Pons (tissue), 1 donor: ENCODE measurements at regions not wholly inside any gene's neighbourhood (a gene's known extent, or its start where the extent isn't known, plus 50 kb on each side); places are given as distances from the start of the nearest gene placed in this dataset.

ENCODE experiments used
- DNase-seq: peaks from one replicate; pipeline ENCODE4 v3.0.0-alpha.2; 2016; ENCODE audit warnings: low spot score

DNA sequence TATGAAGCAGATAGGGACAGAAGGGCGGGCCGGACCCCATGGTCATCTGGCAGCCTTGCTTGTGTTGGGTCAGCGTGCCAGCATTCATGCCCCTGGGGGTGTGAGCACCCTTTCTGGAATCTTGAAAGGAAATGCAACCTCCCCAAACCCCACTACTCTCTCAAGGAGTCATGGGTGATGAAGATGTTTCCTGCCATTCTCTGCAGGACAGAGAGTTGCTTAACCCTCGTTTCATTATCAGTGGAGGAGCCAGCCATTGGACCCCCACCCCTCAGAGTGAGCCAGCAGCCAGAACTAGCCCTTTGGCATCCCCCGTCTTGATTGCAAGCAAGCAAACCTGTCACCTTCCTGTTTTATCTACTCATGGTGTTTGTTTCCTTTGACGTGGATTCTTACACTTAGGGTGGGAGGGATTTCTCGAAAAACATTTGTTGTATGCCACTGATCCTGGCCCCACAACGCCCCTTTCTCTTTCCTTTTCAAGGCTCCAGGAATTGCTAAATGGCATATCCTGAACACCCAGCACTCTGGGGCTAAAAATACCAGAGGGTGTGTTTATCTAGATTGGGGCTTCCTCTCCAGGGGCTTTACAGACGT is 258.3 kb downstream of the ETS1 start:
- DNase-seq = no peak

DNA sequence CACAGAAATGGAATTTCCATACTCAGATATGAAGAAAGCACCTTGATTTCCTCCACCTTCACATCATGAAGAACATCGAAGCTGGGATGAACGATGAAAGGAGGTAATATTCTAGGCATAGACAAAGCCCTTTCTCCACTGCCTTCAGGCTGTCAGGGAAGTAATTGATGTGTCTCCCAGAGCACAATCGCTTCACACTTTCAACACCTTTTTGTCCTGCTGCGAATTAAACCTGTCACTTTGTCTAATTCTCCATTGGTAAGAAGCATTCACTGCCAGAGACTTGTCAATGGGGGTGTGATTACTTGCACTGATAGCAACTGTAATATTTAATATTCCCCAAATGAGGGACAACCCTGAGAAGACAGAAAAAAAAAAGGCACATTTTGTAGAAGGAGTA is 260.1 kb downstream of the ETS1 start:
- no peak for DNase-seq

DNA sequence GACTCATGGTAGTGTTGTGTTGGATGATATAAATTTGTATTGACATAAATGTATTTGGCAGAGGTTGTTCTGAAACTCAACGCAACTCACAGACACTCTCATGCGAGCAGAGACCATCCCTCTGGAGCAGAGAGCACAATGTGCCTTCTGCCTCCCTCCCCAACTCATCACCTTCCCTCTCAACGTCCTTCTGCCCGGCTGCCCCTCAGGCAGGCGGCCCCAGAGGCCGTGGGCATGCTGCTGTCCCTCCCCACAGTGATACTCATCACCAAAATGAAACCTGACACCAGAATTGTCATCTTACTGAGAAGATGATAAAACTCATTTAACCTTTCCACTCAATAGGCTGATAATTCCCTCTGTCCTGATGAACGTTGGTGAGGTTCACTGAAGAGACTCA is 260.6 kb downstream of the ETS1 start:
- DNase-seq = no peak

DNA sequence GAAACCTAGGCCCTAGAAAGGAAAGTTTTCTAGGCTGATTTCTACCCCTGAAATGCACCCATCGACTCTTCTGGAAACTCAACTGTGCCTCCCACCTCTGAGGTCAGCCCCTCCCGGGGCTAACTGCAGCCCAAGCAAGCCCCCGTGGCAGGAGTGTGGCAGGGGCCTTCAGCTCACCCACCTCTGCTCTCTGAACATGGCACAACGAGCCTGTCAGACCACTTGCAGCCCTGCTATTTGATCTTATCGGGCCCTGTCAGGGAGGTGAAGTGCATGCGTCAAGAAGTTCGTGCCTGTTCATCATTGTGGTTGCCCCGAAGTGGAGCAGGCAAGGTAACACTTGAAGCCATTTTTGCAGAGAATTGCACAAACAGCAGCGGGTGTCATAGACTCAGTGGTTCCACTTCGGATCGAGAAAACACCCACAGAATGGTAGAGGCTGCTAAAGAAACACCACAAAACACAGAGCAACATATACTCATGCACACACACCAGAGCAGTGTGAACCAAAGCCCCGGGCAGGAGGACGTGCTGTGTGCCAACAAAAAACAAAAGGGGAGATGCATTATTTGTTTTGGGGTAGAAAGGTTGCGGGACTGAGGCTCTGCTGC is 262.7 kb downstream of the ETS1 start:
- DNase-seq = no peak

DNA sequence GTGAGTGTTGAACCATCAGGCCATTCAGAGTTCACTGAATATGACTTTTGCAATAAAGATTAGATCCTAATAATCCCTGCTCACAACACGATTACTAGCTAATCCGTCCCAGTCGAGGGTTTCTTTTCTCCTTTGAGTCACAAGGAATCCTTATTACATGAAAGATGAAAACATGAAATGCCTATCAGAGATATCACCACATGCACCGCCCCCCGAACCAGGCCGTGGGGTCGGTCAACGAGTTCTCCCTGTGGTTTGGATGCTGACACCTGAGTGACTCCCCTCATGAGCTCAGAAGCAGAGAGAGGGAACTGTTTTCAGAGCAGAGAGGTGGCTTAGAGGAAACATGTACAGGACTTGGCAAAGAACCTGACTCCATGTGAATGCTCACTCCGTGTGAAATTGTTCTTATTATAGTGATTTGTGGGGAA is 263.3 kb downstream of the ETS1 start:
- DNase-seq = no peak

DNA sequence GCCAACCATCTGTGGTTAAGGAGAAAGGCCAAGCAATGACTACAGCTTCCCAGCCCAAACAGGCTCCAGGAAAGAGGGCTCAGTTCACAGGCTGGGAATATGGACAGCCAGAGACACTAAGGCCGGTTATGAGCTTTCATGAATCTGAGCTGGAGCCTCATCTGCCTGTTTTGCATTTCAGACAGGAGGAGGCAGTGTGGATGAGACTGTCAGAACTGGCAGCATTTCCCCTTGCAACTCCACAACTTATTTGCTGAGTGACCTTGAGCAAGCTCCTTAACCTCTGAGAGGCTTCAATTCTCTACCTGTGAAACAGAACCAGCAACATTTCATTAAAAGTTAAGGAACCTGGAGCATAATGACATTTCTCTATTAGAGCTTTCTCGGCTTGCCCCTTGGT is 264.0 kb downstream of the ETS1 start:
- peak; percentile 17 for DNase-seq

DNA sequence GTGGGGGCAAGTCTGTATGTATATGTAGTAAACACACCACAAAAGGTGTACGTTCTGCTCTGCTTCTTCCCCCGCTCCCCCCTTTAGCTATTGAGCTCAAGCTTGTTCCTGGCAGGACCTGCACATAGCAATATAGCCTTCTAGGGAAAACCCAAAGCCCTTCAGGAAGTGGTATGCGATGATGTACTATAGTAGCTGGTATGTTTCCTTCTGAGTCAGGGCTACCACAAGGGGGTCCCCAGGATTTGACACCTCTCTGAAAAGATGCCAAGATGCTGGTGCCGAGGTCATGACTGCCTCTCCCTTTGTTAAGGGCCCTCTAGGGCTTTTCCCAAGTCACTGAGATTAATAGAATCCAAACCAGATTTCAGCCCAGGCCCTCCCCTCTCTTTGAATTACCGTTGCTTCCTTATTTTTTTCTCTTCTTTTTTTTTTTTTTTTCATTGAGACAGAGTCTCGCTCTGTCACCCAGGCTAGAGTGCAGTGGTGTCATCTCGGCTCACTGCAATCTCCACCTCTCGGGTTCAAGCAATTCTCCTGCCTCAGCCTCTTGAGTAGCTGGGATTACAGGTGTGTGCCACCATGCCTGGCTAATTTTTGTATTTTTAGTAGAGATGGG is 268.4 kb downstream of the ETS1 start:
- DNase-seq = no peak

DNA sequence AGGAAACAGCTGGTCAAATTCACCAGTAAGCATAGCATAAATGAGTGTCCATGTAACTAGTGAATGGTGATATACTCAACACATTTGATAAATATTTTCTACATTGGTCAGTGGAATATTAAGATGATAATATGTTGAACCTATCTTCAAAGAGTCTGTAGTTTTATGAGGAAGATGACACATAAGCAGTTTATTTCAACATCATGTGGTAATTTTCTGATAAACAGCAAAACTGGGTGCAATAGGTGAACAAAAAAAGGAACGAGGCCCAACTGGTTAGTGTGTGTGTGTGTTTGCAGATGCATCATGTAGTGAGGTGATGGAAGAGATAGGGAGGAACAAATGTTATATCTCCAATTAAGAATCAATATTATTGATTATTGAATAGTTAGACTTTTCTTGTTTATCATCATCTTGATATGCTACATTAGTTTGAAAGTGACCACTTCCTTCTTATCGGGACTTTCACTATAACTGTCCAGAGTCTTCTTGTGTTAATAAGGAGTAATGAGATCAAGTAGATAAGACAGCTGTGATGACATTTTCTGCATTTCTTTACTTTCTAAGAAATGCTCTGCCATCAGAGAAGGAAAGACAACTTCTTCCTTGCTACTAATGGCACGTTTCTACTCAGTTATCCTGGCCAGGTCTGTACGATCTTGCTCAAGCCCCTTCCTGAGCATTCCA is 270.7 kb downstream of the ETS1 start:
- DNase-seq = no peak

DNA sequence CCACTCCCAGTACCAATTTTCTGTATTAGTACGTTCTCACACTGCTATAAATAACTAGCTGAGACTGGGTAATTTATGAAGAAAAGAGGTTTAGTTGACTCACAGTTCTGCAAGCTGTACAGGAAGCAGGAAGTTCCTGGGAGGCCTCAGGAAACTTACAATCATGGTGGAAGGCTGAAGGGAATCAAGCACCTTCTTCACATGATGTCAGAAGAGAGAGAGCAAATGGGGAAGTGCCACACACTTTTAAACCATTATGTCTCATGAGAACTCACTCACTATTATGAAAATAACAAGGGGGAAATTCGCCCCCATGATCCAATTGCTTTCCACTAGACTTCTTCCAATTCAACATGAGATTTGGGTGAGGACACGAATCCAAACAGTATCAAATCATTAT is 271.4 kb downstream of the ETS1 start:
- DNase-seq = no peak

DNA sequence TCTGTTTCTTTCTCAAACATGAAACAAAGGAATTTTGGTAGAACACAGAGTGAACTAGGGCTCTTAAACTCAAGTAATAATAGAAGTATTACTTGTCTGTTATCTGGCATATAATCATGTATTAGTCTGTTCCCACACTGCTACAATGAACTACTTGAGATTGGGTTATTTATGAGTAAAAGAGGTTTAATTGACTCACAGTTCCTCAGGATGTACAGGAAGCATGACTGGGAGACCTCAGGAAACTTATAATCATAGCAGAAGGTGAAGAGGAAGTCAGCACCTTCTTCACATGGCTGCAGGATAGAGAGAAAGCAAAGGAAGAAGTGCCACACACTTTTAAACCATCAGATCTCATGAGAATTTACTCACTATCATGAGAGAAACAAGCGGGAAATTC is 273.4 kb downstream of the ETS1 start:
- no peak for DNase-seq

DNA sequence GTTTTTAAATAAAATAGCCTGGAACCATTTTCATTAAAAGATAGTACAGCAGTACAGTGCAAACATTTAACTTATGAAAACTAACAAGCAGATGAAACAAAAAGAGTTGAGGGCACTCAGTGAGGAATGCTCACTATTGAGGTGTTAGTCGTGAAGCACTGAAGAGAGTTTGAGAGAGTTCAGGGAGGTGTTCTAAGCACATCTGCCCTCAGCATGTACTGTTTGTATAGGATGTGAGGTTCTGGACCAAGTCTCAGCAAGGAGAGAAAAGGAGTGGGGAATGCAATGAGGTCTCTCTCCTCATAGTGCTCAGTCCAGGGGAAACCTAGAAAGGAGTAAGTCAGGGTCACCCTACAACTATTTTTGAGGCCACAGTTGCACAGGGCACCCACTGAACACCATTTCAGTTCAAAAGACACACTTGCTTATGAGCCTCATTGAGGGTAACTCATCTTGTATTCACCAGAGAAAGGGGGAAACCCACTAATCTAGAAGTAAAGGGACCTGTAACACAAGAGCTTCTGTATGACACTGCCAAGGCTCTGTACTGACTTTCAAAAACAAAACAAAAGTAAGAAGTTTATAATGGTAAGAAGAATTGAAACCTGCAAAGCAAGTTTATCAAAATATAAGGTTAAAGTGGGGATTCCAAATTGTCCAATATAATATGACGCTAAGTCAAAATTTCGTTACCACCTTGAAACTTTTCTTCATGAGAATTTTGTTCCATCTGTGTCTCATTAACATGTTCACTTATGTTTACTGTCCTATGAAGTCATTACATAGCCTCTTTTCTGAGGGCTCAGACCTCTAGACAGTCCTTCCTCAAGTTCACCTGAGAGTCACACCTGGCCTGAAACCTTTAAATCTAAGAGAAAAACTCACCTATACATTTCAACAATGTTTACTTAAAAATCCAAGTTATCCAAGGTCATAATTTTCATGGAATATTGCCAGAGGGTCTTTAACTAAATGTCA is 275.3 kb downstream of the ETS1 start:
- DNase-seq = no peak

DNA sequence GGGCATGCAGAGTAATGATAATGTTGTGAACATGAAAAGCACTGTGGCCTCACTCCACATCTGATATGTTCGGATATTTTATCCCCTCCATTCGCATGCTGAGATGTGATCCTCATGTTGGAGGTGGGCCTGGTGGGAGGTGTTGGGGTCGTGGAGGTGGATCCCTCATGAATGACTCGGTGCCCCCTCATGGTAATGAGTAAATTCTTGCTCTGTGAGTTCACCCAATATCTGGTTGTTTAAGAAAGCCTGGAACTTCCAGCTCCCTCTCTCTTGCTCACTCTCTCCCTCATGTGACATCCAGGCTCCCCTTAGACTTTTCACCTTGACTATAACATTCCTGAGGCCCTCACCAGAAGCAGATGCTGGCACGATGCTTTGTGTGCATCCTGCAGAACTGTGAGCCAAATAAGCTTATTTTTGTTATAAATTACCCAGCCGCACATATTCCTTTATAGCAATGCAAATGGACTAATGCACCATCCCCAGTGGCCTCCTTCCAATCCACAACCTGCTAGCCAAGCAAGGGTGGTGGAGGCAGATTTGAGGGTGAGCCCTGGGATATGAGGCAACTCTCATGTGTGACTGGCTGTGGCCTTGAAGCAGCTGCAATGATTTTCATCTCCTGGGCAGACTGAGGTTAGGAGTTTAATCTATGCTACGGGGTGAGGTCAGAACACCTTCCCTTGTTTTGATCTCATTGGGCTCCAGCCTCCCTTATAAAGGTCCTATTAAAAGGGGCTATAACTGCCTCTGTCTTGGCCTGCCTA is 276.5 kb downstream of the ETS1 start:
- DNase-seq = no peak

DNA sequence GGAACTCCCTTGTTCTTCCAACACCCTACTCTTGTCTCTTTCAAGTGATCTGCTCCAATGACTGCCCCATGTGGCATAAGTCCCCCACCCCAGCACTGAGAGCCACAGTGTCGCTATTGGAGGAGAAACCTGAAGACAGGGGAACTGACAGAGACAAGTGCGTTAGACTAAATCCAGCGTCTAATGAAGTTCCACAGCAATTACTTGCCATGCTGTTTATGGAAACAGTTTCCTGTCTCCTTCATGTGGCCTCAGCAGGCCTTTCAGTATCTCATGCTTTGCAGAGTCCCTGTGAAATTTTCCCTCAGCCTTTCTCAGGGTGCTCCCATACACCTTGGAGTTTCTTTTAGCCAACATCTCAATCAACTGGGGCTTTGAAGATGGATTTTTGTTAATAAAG is 277.4 kb downstream of the ETS1 start:
- no peak for DNase-seq

DNA sequence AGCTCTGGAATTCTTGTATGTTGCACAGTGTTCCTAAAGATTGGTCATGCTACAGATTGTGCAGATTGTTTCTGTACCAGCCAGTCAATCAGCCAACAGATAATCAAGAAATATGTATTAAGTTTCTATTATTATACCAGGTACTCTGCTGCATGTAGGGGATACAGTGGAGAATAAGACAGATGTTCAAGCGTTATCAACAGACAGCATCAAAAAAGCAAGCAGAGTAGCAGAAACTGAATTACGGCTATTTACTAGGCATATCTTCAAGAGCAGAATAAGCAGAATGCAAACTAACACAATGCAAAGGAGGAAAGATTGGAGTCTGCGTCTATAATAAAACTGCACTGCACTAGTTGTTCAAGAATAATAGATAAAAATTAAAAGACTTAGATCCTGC is 278.6 kb downstream of the ETS1 start:
- no peak for DNase-seq

DNA sequence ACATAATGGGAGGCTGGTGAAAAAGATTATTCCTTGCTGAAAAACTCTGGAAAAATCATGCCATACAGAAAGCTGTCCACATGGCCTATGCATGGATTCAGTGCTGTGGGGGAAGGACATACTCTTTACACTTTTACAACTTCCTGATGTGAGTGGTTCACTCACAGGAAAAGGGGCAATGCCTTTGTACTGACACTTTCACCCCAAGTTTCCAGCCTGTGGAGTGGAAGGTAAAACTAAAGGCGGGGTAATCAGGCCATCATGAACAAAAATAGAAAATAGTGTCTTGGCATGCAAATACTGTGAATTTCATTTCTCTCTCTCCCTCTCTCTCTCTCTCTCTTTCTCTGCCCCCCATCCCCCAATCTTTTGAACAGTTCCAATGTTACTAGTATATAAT is 281.8 kb downstream of the ETS1 start:
- no peak for DNase-seq

DNA sequence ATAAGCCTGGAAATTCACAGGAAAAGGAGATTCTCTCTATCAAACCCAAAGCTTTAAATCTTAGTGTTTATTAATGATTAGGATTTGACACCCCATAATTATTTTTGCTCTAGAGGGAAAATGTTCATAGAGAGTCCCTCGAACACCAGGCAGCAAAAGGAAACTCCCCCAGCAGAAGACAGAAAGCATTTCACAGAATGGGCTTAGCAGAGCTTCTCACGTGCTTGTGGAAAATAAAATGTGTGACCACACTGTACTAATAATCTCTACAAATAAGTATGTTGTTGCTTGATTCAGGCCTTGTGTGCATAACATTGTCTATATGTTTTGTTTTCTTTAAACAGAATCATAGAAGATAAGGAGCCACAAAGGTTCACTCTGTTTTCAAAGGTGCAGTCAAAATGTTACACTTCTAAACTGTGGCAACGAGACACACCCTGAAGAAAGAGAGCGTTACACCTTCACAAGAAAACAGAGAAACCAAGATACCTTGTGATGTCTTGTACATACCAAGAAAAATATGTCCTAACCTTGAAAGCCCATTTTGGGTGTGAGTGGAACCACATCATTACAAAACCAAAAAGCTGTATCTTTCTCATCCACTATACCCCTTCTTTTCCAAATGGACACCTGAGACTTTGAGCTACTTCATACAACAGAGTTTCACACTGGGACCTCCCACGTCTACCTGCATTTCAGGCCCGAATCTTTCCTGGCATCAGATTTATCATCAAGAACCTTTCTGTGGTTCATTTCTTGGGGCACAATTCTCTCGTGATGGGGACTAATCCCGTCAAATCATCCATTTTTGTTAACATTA is 282.5 kb downstream of the ETS1 start:
- no peak for DNase-seq

DNA sequence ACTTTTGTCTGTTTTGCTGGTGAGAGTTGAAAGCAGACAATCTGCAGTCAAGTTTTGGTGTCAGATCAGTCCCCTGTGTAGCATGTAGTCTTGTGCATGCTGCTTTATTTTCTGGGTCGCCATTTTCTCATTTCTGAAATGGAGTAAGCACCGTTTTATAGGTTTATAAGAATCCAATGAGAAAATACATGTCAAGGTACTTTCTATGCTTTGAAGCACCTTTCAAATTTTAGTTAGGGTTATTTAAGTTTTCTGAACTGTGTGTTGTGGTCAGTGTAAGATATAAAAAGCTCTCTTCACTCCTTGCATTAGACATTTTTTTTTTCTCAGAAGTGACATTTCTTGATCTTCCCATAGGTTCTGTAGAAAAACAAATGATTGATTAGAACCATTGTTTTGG is 283.2 kb downstream of the ETS1 start:
- DNase-seq = no peak

DNA sequence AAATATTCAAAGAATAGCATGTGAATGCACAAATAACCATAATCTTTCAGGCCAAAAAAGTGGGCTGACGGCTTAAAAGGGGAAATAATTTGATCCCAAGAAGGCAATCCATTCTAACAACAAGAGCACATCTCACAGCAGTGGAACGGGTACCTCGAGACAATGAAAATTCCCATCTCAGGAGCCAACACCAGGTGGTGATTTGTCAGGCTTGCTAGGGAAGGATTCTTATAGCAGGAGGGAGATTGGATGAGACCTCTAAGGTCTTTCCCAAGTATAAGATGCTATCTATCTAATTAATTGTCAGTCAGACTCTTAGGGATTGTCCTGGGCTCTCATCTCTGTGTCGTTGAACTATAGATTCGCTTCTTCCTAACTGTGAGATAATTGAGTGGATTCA is 284.0 kb downstream of the ETS1 start:
- no peak for DNase-seq

DNA sequence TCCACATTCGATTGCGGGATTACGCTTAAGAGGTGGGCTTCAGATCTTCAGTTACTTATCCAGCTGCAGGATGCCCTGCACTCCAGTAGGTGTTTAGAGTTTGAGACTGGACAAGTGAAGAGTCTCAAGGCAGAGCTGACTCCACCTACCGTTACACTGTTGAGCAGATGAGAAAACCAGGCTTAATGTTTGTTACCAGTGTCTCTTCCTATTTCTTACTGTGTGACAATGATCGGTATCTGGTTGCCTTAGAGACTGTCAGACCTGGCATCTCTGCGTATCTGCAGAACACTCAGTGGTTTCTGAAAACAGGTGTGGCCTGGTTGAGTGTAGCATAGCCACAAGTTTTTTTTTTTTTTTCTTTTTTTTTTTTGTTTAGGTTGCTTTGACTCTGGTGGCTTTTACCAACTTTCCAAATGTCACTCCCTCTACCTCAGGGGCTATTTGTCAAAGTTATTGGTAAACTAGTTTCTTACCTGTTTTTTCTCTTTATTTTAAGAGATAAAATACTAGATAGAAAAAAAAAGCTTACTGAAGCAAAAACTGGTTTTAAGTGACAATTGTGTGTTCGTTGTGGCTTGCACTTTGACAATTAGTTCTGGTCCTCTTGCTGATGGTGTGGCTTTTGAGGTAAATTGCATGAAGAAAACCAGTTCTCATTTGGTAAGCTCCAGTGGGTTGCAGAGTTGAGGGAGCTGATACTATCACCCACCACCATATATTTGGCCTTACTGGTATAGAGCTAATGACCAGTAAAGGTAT is 284.8 kb downstream of the ETS1 start:
- no peak for DNase-seq

DNA sequence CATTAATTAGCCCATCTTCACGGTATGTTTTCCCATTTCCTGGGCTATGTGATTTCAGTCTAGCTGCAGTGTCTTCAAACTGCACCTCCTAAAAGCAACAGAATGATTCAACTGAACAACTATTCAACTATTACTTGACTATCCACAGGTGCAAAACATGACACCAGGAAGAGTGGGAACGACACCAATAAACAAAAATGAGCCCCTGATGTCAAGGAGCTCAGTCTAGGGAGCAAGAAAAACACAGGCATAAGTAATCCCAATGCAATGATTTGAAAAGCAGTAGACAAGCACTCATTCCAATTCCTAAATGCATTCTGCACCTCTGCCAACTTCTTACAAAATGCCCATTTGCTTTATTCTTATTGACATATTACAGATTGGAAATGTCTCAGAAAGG is 285.6 kb downstream of the ETS1 start:
- no peak for DNase-seq
